NCI-H510A (cell line): ENCODE measurements at regions not wholly inside any gene's neighbourhood (a gene's known extent, or its start where the extent isn't known, plus 50 kb on each side); places are given as distances from the start of the nearest gene placed in this dataset.

ENCODE experiments used
- DNase-seq: peaks from one replicate; lab custom pipeline; 2025; lab: John Stamatoyannopoulos, UW

GRCh38 chr10:52440612-52441285 is 126.7 kb downstream of the DKK1 start:
- no peak for DNase-seq

DNA sequence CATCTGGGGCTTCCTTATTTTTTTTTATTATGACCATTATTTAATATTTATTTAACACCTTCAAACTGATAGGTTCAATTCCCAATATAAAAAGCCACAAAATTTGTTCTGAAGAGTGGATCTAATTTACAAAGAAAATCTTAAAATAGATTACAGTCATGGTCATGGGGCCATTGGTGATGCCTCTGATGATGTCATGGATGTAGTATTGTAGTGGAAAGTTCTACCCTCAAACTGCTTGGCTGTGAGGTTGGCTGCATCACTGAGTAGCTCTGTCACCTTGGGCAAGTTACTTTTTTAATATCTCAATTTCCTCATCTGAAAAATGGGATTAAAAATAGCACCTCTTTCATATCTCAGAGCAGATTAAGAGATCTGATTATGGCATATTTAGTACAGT is 128.5 kb downstream of the DKK1 start:
- DNase-seq, result no peak

GRCh38 chr10:52443419-52444388 is 129.6 kb downstream of the DKK1 start:
- DNase-seq, result no peak

DNA sequence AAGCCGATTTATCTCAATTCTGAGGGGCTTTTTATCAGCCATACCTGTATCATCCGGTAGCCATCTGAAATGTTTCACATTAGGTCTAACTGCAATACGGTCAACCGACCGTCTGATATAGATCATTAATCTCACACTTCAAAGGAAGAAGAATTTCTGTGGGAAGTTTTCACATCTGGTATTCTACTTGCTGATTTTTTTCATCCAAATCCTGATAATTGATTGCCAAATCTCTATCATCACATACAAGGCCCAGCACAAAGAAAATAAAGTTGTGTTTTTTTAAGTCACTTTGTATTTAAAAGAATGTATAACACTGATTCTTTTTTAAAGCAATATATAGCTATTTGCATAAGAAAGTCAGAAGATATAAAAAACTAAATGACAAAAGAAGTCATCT is 132.3 kb downstream of the DKK1 start:
- DNase-seq, result no peak

DNA sequence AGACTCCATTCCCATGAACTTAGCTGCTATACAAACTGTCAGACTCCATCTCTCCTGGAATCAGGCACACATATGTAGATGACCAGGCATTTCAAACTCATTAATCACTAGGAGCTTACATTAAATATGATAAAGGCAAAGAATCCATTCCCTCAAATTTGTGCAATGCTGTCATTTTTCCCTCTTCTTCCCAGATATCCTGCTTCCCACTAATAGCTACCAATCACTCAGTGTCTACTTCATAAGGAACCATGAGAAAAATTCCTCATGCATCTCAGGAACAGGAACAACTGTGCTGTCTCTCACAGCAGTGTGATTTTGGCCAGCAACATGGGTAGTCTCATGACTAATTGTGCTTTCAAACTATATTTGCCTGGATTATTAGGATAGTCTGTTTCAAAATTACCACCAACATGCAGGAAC is 133.9 kb downstream of the DKK1 start:
- DNase-seq, result no peak

DNA sequence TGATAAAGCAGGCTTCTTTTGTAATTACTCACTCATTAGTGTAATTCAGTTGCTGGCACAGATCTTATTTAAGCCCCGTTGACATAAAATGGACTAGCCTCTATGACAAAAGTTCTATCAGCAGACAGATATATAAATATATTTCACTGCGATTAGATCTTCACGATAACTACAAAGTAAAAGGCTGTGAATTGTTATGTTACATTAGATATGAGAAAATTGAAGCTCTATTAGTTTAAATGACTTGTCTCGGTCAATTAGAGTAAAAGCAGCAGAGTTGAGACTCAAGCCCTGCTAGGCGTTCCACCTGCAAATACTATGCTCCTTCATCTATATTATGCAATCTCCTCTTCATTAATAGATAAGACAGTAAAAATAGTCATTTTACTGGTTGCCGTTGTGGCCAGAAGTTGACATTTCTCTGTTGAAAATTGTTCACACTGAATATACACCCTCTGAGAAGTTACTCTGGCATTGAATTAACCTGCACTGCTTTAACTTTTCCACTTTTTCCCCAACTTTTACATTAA is 136.7 kb downstream of the DKK1 start:
- no peak for DNase-seq

- no peak for DNase-seq
These were observed 137.7 kb downstream of the DKK1 start for GRCh38 chr10:52451817-52452216.

GRCh38 chr10:52452600-52453493 is 138.8 kb downstream of the DKK1 start:
- DNase-seq, result no peak

DNA sequence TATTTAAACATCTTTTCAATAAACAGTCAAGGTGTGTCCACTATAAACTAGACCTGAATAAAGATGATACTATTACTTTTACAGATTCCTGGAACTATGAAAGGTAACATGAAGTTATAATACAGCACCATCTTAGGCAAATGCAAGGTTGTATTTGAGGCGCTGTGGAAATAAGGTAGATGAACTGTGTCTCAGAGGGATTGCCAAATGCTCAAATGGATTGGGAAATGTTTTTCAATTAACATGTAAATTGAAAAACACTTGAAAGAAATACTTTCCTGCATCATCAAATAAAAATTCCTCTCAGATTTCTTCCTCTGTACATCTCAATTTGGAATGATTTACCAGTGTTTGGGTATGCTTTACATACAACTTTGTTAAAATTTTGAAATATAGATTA is 139.4 kb downstream of the DKK1 start:
- no peak for DNase-seq

GRCh38 chr10:52454491-52454890 is 140.4 kb downstream of the DKK1 start:
- no peak for DNase-seq

DNA sequence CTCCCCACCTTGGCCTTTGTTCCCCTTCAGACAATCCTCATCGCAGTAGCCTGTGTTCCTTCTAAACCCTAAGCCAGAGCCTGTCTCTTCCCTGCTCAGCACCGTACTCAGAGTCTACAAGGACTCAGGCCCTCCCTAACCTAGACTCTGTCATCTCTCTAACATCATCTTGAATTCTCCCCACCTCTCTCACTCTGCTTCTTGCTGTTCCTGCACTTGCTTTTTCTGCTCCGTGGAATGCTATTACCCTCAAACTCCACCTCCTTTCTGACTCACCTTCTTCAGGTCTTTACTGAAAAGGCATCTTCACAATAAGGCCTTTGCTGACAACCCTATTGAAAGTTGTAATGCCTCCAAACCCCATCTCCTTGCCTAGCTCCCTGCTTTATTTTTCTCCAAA is 141.0 kb downstream of the DKK1 start:
- no peak for DNase-seq

DNA sequence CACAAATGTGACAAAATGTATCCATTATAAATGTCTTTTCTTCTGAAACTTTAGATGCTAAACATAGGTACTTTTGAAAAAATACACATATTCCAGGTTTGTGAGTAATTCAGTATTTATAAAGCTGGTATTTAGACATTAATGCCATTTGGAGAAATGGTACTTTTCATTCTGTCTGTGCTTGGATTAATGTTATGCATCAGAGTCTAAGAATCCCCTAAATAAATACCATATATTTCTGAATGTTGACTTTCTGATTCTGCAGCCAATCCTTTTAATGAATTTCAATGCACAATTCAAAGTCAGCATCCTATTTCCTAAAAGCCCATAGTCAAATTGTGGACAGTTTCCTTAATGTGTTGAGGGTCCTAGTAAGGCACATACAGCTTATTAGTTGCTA is 145.0 kb downstream of the DKK1 start:
- DNase-seq, result no peak

GRCh38 chr10:52463826-52464225 is 149.7 kb downstream of the DKK1 start:
- no peak for DNase-seq

- DNase-seq, result no peak
These were observed 150.5 kb downstream of the DKK1 start for GRCh38 chr10:52464368-52465124.

- DNase-seq, result no peak
These were observed 151.1 kb downstream of the DKK1 start for GRCh38 chr10:52465202-52465601.

GRCh38 chr10:52466464-52466863 is 152.4 kb downstream of the DKK1 start:
- DNase-seq, result no peak

DNA sequence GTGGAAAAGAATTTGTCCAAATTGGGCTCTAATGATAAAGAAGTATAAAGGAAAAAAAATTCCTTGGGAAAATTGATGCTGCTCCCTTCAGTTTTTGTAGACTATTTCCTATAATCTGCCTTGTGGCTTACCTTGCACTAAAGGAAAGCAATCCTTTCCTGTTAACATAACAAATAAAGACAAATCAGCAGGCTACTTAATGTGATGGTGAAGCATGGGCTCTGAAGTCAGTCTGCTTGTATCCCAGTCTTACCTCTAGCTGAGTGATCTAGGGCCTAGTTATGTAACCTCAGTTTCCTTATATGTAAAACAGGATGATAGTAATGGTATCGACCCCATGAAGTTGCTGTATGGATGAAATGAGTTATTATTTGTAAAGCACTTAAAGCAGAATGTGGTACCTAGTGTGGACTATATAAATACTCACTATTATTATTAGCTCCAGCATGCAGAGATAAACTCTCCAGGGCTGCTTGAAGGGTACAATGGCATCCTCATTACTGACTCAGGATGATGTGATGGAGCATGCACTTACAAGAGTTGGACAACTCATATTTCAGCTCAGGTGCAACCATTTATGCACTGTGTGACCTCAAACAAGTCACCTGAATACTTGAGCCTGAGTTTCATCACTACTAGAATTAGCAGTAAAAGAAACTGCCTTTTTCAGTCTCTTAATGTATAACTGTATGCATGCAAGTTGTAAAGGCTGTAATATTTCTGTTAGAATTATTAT is 156.1 kb downstream of the DKK1 start:
- DNase-seq, result no peak

DNA sequence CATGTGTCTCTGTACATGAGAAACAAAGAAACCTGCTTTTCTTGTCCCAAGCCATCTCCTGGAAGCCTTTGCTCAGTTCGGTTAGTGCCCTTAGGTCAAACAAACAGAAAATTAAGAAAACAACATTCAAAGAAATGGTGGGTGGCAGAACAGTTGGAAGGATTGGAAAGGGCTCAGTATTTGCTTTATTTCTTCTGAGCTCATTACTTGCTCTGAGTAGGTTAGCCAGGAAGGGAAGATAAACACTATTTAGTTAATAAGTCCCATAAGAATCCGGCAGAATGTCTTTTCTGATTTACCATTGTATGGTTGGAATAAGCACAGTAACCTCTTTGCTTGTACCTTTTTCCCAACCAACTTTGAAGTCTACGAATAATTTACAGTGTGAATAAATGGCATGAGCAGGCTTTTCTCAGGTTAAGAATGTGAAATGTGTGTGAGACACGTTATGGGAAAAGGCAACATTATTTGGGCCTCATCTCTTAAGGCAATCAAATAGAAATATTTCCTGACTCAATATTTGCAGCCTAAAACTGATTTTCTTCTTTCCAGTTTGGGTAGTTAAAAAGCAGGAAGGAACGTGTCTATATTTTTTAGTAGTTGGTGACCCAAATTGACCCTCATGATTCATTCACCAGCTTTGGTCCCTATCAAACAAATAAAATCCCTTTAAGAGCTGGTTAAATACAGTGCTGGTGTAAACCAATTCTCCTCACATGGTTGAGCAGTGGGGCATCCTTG is 158.5 kb downstream of the DKK1 start:
- DNase-seq, result no peak

- DNase-seq, result no peak
These were observed 160.2 kb downstream of the DKK1 start for GRCh38 chr10:52474265-52474664.

DNA sequence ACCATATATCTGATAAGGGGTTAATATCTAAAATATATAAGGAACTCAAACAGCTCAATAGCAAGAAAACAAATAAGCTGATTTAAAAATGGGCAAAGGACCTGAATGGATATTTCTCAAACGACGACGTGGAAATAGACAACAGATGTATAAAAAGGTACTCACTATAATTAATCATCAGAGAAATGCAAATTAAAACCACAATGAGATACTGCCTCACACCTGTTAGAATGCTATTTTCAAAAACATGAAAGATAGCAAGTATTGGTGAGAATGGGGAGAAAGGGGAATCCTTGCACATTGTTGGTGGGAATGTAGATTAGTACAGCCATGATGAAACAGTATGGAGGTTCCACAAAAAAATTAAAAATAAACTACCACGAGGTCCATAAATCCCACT is 163.2 kb downstream of the DKK1 start:
- DNase-seq, result no peak
